Esophagus muscularis mucosa (tissue), 4 donors: ENCODE measurements at regions not wholly inside any gene's neighbourhood (a gene's known extent, or its start where the extent isn't known, plus 50 kb on each side); places are given as distances from the start of the nearest gene placed in this dataset.

ENCODE experiments used
- DNase-seq: peaks from one replicate; pipeline ENCODE4 v3.0.0-alpha.2; 2017; ENCODE audit errors: extremely low spot score
- H3K27ac ChIP-seq, 4 donors: fragments of 200-600 bp; sonication (generic); replicated peaks in 1 of 4; 1 replicate in 3 of 4; 2 replicates in 1 of 4; pipeline ENCODE4 v1.5.1; 2016 to 2019; ENCODE audit warnings: mild to moderate bottlenecking in 1 of 4
- H3K27me3 ChIP-seq, 4 donors: fragments of 200-600 bp; sonication (generic); one replicate each; pipeline versions ENCODE4 v1.5.1 to v1.6.0; 2016 to 2019
- H3K36me3 ChIP-seq, 4 donors: fragments of 200-600 bp; sonication (generic); one replicate each; pipeline ENCODE4 v1.5.1; 2016 to 2019
- H3K4me1 ChIP-seq, 4 donors: fragments of 200-600 bp; sonication (generic); one replicate each; pipeline ENCODE4 v1.5.1; 2016 to 2019
- H3K4me3 ChIP-seq, 4 donors: fragments of 200-600 bp; sonication (generic); 1 replicate in 2 of 4; 2 replicates in 2 of 4; pipeline ENCODE4 v1.5.1; 2016 to 2019; ENCODE audit warnings: mild to moderate bottlenecking in 4 of 4, moderate library complexity in 1 of 4
- H3K9me3 ChIP-seq, 4 donors: fragments of 200-600 bp; sonication (generic); 1 replicate in 3 of 4; 2 replicates in 1 of 4; pipeline ENCODE4 v1.5.1; 2016 to 2019
- CTCF ChIP-seq, 3 experiments: fragments of 200-600 bp in 2 of 3; fragments of 450-650 bp in 1 of 3; sonication (generic) in 2 of 3; IDR thresholded peaks; one replicate each; pipeline ENCODE4 v1.5.1; 2017 to 2019; ENCODE audit warnings: antibody characterized with exemption in 3 of 3, mild to moderate bottlenecking in 2 of 3, moderate library complexity in 1 of 3
- EP300 ChIP-seq: sonication (generic); formaldehyde crosslinking; IDR thresholded peaks from one replicate; pipeline ENCODE4 v1.6.1; 2017; ENCODE audit warnings: antibody characterized with exemption
- POLR2A ChIP-seq: fragments of 450-650 bp; IDR thresholded peaks from one replicate; pipeline ENCODE4 v1.6.1; 2017; ENCODE audit warnings: antibody characterized with exemption, moderate library complexity, mild to moderate bottlenecking, low read depth
- POLR2AphosphoS5 ChIP-seq, 2 donors: sonication (generic); formaldehyde crosslinking; IDR thresholded peaks; one replicate each; pipeline ENCODE4 v1.6.1; 2017; ENCODE audit warnings: antibody characterized with exemption in 2 of 2
- WGBS: methylation state at CpG from one replicate; pipeline ENCODE4 v1.1.5; 2018; 5-methylcytosine and 5-hydroxymethylcytosine counted together
- intact Hi-C: fragments of 100-400 bp; cut with DNase I; formaldehyde crosslinking; loops from one replicate; pipeline ENCODE4 v1.15.1; 2023

GRCh38 chr12:58386136-58386535 lies 444.8 kb downstream of the ATP23 start:
- WGBS, result 94% methylated on average over 2 of the region's 2 CpGs
- DNase-seq, result no peak
- TF ChIP-seq POLR2A (no peak), EP300 (no peak), POLR2AphosphoS5 (IDR thresholded peaks at IDR 0.05) (no peak)
- Histone ChIP-seq H3K4me1 (no peaks in the 10 kb centered on the region), H3K27me3 (no peaks in the 10 kb centered on the region), H3K27ac (no peak overlapping the region), H3K4me3 (no peak overlapping the region), H3K9me3 (no peaks in the 10 kb centered on the region), H3K36me3 (no peaks in the 10 kb centered on the region)
- intact Hi-C loops, result no loop called here

DNA sequence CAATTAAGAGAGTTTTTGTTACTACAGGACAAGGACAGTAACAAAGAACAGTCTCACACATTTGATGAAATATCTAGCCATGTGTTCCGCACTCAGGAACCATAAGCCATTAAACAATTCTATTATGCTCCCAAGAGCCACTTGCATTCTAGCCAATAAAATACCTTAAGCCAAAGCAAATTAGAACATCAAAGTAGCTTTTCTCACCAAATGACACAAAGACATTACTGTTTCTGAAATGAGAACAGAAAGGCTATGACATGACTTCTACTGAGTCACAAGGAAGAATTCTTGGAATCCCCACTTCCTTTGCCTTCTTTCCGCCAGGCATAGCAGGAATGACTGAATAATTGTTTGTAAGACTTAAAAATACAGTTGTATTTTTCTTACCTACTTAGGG lies 445.8 kb downstream of the ATP23 start:
- Histone ChIP-seq H3K27ac (no peak overlapping the region), H3K36me3 (no peaks in the 10 kb centered on the region), H3K27me3 (no peaks in the 10 kb centered on the region), H3K4me3 (no peak overlapping the region), H3K9me3 (no peaks in the 10 kb centered on the region), H3K4me1 (no peaks in the 10 kb centered on the region)
- no peak for DNase-seq
- intact Hi-C loops, result no loop called here
- TF ChIP-seq CTCF (IDR thresholded peaks at IDR 0.05), result no peak
- no peak for TF ChIP-seq POLR2A
- no peak for TF ChIP-seq EP300
- TF ChIP-seq POLR2AphosphoS5 (IDR thresholded peaks at IDR 0.05), result no peak
- 64% methylated on average over 2 of the region's 2 CpGs for WGBS

DNA sequence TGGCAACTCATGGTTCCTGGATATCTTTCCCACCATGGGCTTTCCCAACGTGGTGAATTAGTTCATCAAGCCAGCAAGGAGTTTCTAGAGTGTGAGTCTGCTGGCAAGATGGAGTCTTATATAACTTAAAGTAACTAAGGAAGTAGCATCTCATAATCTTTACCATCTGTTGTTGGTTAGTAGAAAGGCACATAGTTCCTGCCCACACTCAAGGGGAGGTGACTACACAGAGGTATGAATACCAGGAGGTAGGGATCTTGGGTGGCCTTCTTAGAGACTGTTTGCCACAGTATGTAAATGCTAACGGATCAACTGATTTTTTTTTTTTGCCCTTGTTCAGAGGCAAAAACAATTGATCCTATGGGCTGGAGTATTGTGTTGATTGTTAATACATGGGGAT lies 446.9 kb downstream of the ATP23 start:
- TF ChIP-seq EP300 (no peak), CTCF (IDR thresholded peaks at IDR 0.05) (no peak), POLR2AphosphoS5 (IDR thresholded peaks at IDR 0.05) (no peak)
- no peaks in the 10 kb centered on the region for H3K27me3 ChIP-seq
- no peak overlapping the region for H3K27ac ChIP-seq
- H3K36me3 ChIP-seq, result no peaks in the 10 kb centered on the region
- WGBS, result 78% methylated on average over 2 of the region's 2 CpGs
- no peak overlapping the region for H3K4me3 ChIP-seq
- no peaks in the 10 kb centered on the region for H3K4me1 ChIP-seq
- intact Hi-C loops, result no loop called here
- H3K9me3 ChIP-seq, result no peaks in the 10 kb centered on the region
- DNase-seq, result no peak

GRCh38 chr12:58393152-58393551 lies 451.8 kb downstream of the ATP23 start:
- Histone ChIP-seq H3K4me1 (no peaks in the 10 kb centered on the region), H3K4me3 (no peak overlapping the region), H3K27me3 (no peaks in the 10 kb centered on the region), H3K36me3 (no peaks in the 10 kb centered on the region), H3K9me3 (no peaks in the 10 kb centered on the region), H3K27ac (no peak overlapping the region)
- TF ChIP-seq POLR2A (no peak), CTCF (IDR thresholded peaks at IDR 0.05) (no peak), EP300 (no peak), POLR2AphosphoS5 (IDR thresholded peaks at IDR 0.05) (no peak)
- WGBS, result 94% methylated on average over 3 of the region's 3 CpGs
- no peak for DNase-seq
- intact Hi-C loops, result no loop called here

DNA sequence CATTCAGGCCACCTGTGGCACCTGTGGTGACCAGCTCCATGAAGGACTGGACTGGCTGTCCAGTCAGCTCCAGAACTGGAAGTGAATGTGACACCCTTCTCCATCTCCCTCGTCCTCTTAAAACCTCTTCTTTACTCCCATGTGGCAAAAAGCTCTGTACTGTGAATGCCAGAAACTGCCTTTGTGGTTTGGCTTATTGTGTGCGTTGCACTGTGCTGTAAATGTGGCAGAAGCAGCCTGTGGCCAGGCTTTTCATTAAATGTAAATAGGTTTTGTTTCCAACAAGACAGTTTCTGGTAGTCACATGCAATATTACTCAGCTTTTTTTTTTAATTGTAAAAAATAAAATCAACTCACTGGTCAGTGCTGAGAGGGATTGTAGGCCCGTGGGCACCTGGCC lies 453.7 kb downstream of the ATP23 start:
- WGBS, result 87% methylated on average over 3 of the region's 3 CpGs
- Histone ChIP-seq H3K4me3 (no peak overlapping the region), H3K9me3 (no peaks in the 10 kb centered on the region), H3K36me3 (no peaks in the 10 kb centered on the region), H3K27ac (no peak overlapping the region), H3K4me1 (no peaks in the 10 kb centered on the region), H3K27me3 (no peaks in the 10 kb centered on the region)
- DNase-seq, result no peak
- TF ChIP-seq EP300 (no peak), POLR2A (no peak), POLR2AphosphoS5 (IDR thresholded peaks at IDR 0.05) (no peak), CTCF (IDR thresholded peaks at IDR 0.05) (no peak)
- intact Hi-C loops, result no loop called here
